B cell (primary cell): ENCODE measurements at regions not wholly inside any gene's neighbourhood (a gene's known extent, or its start where the extent isn't known, plus 50 kb on each side); places are given as distances from the start of the nearest gene placed in this dataset.

Experiments used
- CTCF ChIP-seq: fragments of 200-600 bp; IDR thresholded peaks from one replicate; pipeline ENCODE4 v1.8.0; 2022; ENCODE audit warnings: antibody characterized with exemption, mild to moderate bottlenecking
- EZH2 ChIP-seq: IDR thresholded peaks from 2 replicates; pipeline ENCODE4 v1.6.1; 2012; ENCODE audit warnings: borderline replicate concordance, low read depth, mild to moderate bottlenecking, moderate library complexity, low read length; ENCODE audit not compliant: insufficient read depth, poor library complexity, severe bottlenecking

GRCh38 chr1:30083800-30084464 is 639.5 kb downstream of the MATN1 start:
- TF ChIP-seq CTCF (no peak), EZH2 (no peak)
